Hepatocyte (in vitro differentiated cells): ENCODE measurements at regions not wholly inside any gene's neighbourhood (a gene's known extent, or its start where the extent isn't known, plus 50 kb on each side); places are given as distances from the start of the nearest gene placed in this dataset.

Source experiments
- EZH2 ChIP-seq: fragments of 200-600 bp; sonication (generic); IDR thresholded peaks from 2 replicates; pipeline ENCODE4 v1.6.1; 2016; ENCODE audit warnings: antibody characterized with exemption, mild to moderate bottlenecking, borderline replicate concordance
- EZH2phosphoT487 ChIP-seq: fragments of 200-600 bp; sonication (generic); IDR thresholded peaks from one replicate; pipeline ENCODE4 v1.6.1; 2018; ENCODE audit warnings: antibody characterized with exemption, mild to moderate bottlenecking, low read depth, moderate library complexity; ENCODE audit not compliant: unreplicated experiment, severe bottlenecking
- TF ChIP-seq, protein P1 (sequence below): fragments of 200-600 bp; sonication (generic); IDR thresholded peaks from 2 replicates; pipeline ENCODE4 v1.5.1; 2016; ENCODE audit warnings: antibody characterized with exemption, mild to moderate bottlenecking; ENCODE audit not compliant: poor library complexity

DNA sequence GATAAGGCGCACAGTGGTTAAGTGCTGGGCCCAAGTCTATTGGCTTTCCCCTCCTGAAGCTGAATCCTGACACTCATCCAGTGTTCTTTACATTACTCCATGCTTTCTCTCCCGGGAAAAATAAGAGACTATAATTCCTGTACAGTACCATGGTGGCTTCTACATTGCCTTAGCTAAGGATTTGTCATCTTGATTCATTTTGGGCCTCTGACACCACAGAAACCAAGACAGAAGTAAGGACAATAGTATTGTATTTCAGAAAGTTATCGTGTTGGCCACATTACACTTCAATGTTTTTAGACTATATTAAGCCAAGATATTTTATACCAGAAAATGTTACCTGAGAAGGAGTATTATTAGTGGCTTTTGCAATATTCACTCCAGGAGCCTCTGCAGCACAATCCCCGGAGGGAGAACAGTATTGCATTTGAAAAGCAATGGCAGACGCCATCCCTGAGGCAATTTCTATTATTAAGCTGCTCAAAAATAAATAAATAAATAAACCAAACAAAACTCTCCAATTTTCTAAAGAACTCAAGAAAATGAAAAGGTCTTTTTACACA lies 267.9 kb downstream of the ENC1 start:
- TF ChIP-seq, protein P1, sequence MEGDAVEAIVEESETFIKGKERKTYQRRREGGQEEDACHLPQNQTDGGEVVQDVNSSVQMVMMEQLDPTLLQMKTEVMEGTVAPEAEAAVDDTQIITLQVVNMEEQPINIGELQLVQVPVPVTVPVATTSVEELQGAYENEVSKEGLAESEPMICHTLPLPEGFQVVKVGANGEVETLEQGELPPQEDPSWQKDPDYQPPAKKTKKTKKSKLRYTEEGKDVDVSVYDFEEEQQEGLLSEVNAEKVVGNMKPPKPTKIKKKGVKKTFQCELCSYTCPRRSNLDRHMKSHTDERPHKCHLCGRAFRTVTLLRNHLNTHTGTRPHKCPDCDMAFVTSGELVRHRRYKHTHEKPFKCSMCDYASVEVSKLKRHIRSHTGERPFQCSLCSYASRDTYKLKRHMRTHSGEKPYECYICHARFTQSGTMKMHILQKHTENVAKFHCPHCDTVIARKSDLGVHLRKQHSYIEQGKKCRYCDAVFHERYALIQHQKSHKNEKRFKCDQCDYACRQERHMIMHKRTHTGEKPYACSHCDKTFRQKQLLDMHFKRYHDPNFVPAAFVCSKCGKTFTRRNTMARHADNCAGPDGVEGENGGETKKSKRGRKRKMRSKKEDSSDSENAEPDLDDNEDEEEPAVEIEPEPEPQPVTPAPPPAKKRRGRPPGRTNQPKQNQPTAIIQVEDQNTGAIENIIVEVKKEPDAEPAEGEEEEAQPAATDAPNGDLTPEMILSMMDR: no peak
- no peak for TF ChIP-seq EZH2
- TF ChIP-seq EZH2phosphoT487: no peak
